H9 (cell line): ENCODE measurements at regions not wholly inside any gene's neighbourhood (a gene's known extent, or its start where the extent isn't known, plus 50 kb on each side); places are given as distances from the start of the nearest gene placed in this dataset.
A peak's percentile ranks its signal among the peaks of the same experiment; 100 is the strongest.
"Not testable (repeated sequence)": the region's sequence is repeated elsewhere in the genome, so short reads cannot be mapped to it uniquely, and the experiment has no call there.

Source experiments
- DNase-seq: peaks from one replicate; pipeline ENCODE4 v3.0.0-alpha.2; 2017
- H2AFZ ChIP-seq: one replicate; pipeline ENCODE4 v1.6.1; 2013; ENCODE audit warnings: mild to moderate bottlenecking, low read length, control low read depth, moderate library complexity
- H2AK5ac ChIP-seq: 2 replicates; pipeline ENCODE4 v1.6.1; 2013; ENCODE audit warnings: low read length, control low read depth, mixed read lengths; ENCODE audit not compliant: insufficient read length
- H2BK120ac ChIP-seq: one replicate; pipeline ENCODE4 v1.6.1; 2013; ENCODE audit warnings: low read depth, mild to moderate bottlenecking, low read length, control low read depth, inconsistent platforms; ENCODE audit not compliant: poor library complexity, severe bottlenecking
- H2BK12ac ChIP-seq: 2 replicates; pipeline ENCODE4 v1.6.1; 2013; ENCODE audit warnings: low read length, control low read depth, mixed read lengths, low read depth; ENCODE audit not compliant: insufficient read length
- H2BK15ac ChIP-seq: 2 replicates; pipeline ENCODE4 v1.6.1; 2013; ENCODE audit warnings: low read depth, low read length, control low read depth
- H2BK20ac ChIP-seq: one replicate; pipeline ENCODE4 v1.6.1; 2013; ENCODE audit warnings: low read depth, mild to moderate bottlenecking, low read length, control low read depth, inconsistent platforms; ENCODE audit not compliant: poor library complexity, severe bottlenecking
- H2BK5ac ChIP-seq: 2 replicates; pipeline ENCODE4 v1.6.1; 2013; ENCODE audit warnings: low read length, control low read depth, mixed read lengths; ENCODE audit not compliant: insufficient read length
- H3K14ac ChIP-seq: 2 replicates; pipeline ENCODE4 v1.6.1; 2013; ENCODE audit warnings: low read length, control low read depth; ENCODE audit not compliant: insufficient read depth
- H3K18ac ChIP-seq: 2 replicates; pipeline ENCODE4 v1.6.1; 2013; ENCODE audit warnings: low read depth, mild to moderate bottlenecking, mixed read lengths, low read length, control low read depth; ENCODE audit not compliant: insufficient read length
- H3K23ac ChIP-seq: 2 replicates; pipeline ENCODE4 v1.6.1; 2013; ENCODE audit warnings: low read length, control low read depth, mixed read lengths, low read depth; ENCODE audit not compliant: insufficient read length
- H3K23me2 ChIP-seq: 2 replicates; pipeline ENCODE4 v1.6.1; 2013; ENCODE audit warnings: low read depth, mild to moderate bottlenecking, mixed read lengths, low read length, control low read depth; ENCODE audit not compliant: insufficient read length, poor library complexity, severe bottlenecking
- H3K27ac ChIP-seq: 2 replicates; pipeline ENCODE4 v1.5.1; 2013; ENCODE audit warnings: low read length, control low read depth, mixed read lengths, low read depth; ENCODE audit not compliant: insufficient read length
- H3K27me3 ChIP-seq: 2 replicates; pipeline ENCODE4 v1.6.1; 2013; ENCODE audit warnings: low read length, control low read depth, inconsistent platforms; ENCODE audit not compliant: insufficient read depth
- H3K4ac ChIP-seq: 2 replicates; pipeline ENCODE4 v1.6.1; 2013; ENCODE audit warnings: low read depth, mild to moderate bottlenecking, control low read depth, inconsistent platforms, low read length, moderate library complexity
- H3K4me1 ChIP-seq: 2 replicates; pipeline ENCODE4 v1.6.1; 2013; ENCODE audit warnings: low read length, control low read depth, inconsistent platforms; ENCODE audit not compliant: insufficient read depth
- H3K4me2 ChIP-seq: 2 replicates; pipeline ENCODE4 v1.6.1; 2013; ENCODE audit warnings: low read length, control low read depth, mixed read lengths; ENCODE audit not compliant: insufficient read length, insufficient read depth
- H3K56ac ChIP-seq: 2 replicates; pipeline ENCODE4 v1.6.1; 2013; ENCODE audit warnings: low read depth, mild to moderate bottlenecking, mixed read lengths, low read length, control low read depth; ENCODE audit not compliant: insufficient read length
- H3K79me1 ChIP-seq: 2 replicates; pipeline ENCODE4 v1.6.1; 2013; ENCODE audit warnings: low read depth, mild to moderate bottlenecking, moderate library complexity, low read length, control low read depth, inconsistent platforms; ENCODE audit not compliant: insufficient read depth, poor library complexity, severe bottlenecking
- H3K79me2 ChIP-seq: 2 replicates; pipeline ENCODE4 v1.6.1; 2013; ENCODE audit warnings: low read length, control low read depth, inconsistent platforms; ENCODE audit not compliant: insufficient read depth
- H3K9ac ChIP-seq: 2 replicates; pipeline ENCODE4 v1.6.1; 2013; ENCODE audit warnings: low read length, control low read depth, mixed read lengths; ENCODE audit not compliant: insufficient read length; ENCODE audit errors: extremely low read depth
- H3K9me3 ChIP-seq: one replicate; pipeline ENCODE4 v1.6.1; 2013; ENCODE audit warnings: low read depth, low read length, inconsistent platforms; ENCODE audit not compliant: control insufficient read depth
- H3T11ph ChIP-seq: one replicate; pipeline ENCODE4 v1.6.1; 2013; ENCODE audit warnings: mild to moderate bottlenecking, low read length, control low read depth, inconsistent platforms
- H4K20me1 ChIP-seq: one replicate; pipeline ENCODE4 v1.6.1; 2013; ENCODE audit not compliant: control insufficient read depth, insufficient read length, insufficient read depth
- H4K5ac ChIP-seq: 2 replicates; pipeline ENCODE4 v1.6.1; 2013; ENCODE audit warnings: low read depth, mild to moderate bottlenecking, mixed read lengths, low read length, control low read depth; ENCODE audit not compliant: insufficient read length
- H4K8ac ChIP-seq: replicated peaks from 2 replicates; pipeline ENCODE4 v1.6.1; 2013; ENCODE audit warnings: low read length, control low read depth, mixed read lengths, low read depth; ENCODE audit not compliant: insufficient read length
- H4K91ac ChIP-seq: 2 replicates; pipeline ENCODE4 v1.6.1; 2013; ENCODE audit warnings: low read depth, mild to moderate bottlenecking, moderate library complexity, mixed read lengths, low read length, control low read depth; ENCODE audit not compliant: insufficient read length
- H3K27ac Mint-ChIP-seq, 3 experiments: 2 replicates in 2 of 3; 3 replicates in 1 of 3; pipeline ENCODE4 v1.8.0; 2020 to 2021; ENCODE audit warnings: mixed read lengths in 3 of 3, mild to moderate bottlenecking in 1 of 3, moderate library complexity in 1 of 3
- H3K27me3 Mint-ChIP-seq: 2 replicates; pipeline ENCODE4 v1.8.0; 2021; ENCODE audit warnings: low read depth, mild to moderate bottlenecking, moderate library complexity, mixed read lengths
- H3K36me3 Mint-ChIP-seq, 3 experiments: 2 replicates in 2 of 3; 3 replicates in 1 of 3; pipeline ENCODE4 v1.8.0; 2020 to 2021; ENCODE audit warnings: low read depth in 3 of 3, mixed read lengths in 3 of 3; ENCODE audit not compliant: insufficient read depth in 1 of 3
- H3K4me1 Mint-ChIP-seq, 2 experiments: 2 replicates each; pipeline ENCODE4 v1.8.0; 2020; ENCODE audit warnings: mixed read lengths in 2 of 2
- H3K4me3 Mint-ChIP-seq, 2 experiments: 2 replicates in 1 of 2; 3 replicates in 1 of 2; pipeline ENCODE4 v1.8.0; 2020 to 2021; ENCODE audit warnings: mild to moderate bottlenecking in 2 of 2, mixed read lengths in 2 of 2, moderate library complexity in 1 of 2
- H3K9me3 Mint-ChIP-seq, 2 experiments: 2 replicates in 1 of 2; 3 replicates in 1 of 2; pipeline ENCODE4 v1.8.0; 2020; ENCODE audit warnings: mild to moderate bottlenecking in 2 of 2, mixed read lengths in 2 of 2, moderate library complexity in 1 of 2
- WGBS: extraction: QIAGEN DNeasy Blood & Tissue Kit; methylation state at CpG from one replicate; pipeline ENCODE4 v1.1.7; 2013; ENCODE audit warnings: missing lambda C conversion rate, low lambda C conversion rate, mixed read lengths; ENCODE audit not compliant: insufficient read length; ENCODE audit errors: extremely low coverage; 5-methylcytosine and 5-hydroxymethylcytosine counted together
- TF ChIP-seq, protein P1 (sequence below): fragments of 200-600 bp; sonication (generic); conservative IDR thresholded peaks from 3 replicates; pipeline ENCODE4 v1.8.0; 2021; ENCODE audit warnings: antibody characterized with exemption, mild to moderate bottlenecking

DNA sequence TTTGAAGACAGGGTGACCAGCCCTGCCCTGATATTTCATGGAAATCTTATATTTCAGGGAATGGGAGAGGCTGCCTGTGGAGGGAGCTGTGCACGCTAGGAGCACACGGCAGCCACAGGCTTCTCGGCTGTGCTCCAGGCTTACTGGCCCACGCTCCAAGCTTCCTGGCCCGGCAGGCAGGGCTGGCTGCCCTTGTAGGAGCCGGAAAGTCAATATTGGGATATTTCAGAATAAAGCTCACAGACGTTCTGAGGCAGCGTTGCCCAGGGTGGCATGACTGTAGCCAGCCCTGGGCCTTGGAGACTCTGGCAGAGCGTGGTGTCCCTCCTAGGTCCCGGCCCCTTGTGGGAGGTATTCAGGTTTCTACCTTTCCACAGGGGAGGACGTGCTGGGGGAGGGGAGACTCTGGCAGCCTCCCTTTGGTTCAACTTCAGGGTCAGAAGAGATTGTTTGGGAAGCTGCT is 95.6 kb downstream of the NPIPB11 start:
- Histone ChIP-seq H3T11ph (no peak overlapping the region), H2BK20ac (no peak overlapping the region), H4K20me1 (no peaks in the 10 kb centered on the region), H3K4me1 (no peaks in the 10 kb centered on the region), H2BK12ac (no peak overlapping the region), H3K4ac (no peak overlapping the region), H3K27me3 (no peaks in the 10 kb centered on the region), H3K9ac (no peak overlapping the region), H3K56ac (no peak overlapping the region), H3K79me2 (no peaks in the 10 kb centered on the region), H3K4me2 (no peak overlapping the region), H3K27ac (no peak overlapping the region), H3K79me1 (no peaks in the 10 kb centered on the region), H3K9me3 (no peaks in the 10 kb centered on the region), H4K91ac (no peak overlapping the region), H2AK5ac (no peak overlapping the region), H3K18ac (no peak overlapping the region), H2BK120ac (no peak overlapping the region), H4K8ac (no peak overlapping the region), H3K23me2 (no peaks in the 10 kb centered on the region), H3K14ac (no peak overlapping the region), H2BK15ac (no peak overlapping the region), H2AFZ (no peak overlapping the region), H3K23ac (no peak overlapping the region), H4K5ac (no peak overlapping the region), H2BK5ac (no peak overlapping the region)
- no CpG with 5 or more reads among the region's 11 CpGs for whole genome bisulfite sequencing
- TF ChIP-seq, protein P1, sequence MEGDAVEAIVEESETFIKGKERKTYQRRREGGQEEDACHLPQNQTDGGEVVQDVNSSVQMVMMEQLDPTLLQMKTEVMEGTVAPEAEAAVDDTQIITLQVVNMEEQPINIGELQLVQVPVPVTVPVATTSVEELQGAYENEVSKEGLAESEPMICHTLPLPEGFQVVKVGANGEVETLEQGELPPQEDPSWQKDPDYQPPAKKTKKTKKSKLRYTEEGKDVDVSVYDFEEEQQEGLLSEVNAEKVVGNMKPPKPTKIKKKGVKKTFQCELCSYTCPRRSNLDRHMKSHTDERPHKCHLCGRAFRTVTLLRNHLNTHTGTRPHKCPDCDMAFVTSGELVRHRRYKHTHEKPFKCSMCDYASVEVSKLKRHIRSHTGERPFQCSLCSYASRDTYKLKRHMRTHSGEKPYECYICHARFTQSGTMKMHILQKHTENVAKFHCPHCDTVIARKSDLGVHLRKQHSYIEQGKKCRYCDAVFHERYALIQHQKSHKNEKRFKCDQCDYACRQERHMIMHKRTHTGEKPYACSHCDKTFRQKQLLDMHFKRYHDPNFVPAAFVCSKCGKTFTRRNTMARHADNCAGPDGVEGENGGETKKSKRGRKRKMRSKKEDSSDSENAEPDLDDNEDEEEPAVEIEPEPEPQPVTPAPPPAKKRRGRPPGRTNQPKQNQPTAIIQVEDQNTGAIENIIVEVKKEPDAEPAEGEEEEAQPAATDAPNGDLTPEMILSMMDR = 0 out of 3 replicates have a peak, but pooled peaks have one; percentile 18
- Mint-ChIP-seq H3K4me3 (no peak overlapping the region), H3K4me1 (peaks cover 6 to 10% of the 10 kb centered on the region in 2 experiments), H3K9me3 (no peaks in the 10 kb centered on the region), H3K36me3 (no peaks in the 10 kb centered on the region; a peak in 1 of 7 replicates), H3K27me3 (peaks cover 2% of the 10 kb centered on the region; the same call in 1 of the 2 replicates), H3K27ac (no peak overlapping the region)
- DNase-seq = no peak

GRCh38 chr16:29310243-29310642 is 96.3 kb downstream of the NPIPB11 start:
- not testable (repeated sequence) for H3K14ac ChIP-seq, H3T11ph ChIP-seq, H3K9ac ChIP-seq, H3K79me1 ChIP-seq, H3K36me3 Mint-ChIP-seq, H3K23me2 ChIP-seq, H3K4me3 Mint-ChIP-seq, H3K4ac ChIP-seq, H4K8ac ChIP-seq, H3K4me1 Mint-ChIP-seq, H2BK5ac ChIP-seq, H3K18ac ChIP-seq, H3K23ac ChIP-seq, H2AK5ac ChIP-seq, H2BK12ac ChIP-seq, H2BK15ac ChIP-seq, H2BK20ac ChIP-seq, H3K4me1 ChIP-seq, H2AFZ ChIP-seq, H3K27me3 Mint-ChIP-seq, H4K20me1 ChIP-seq, H3K79me2 ChIP-seq, H3K27me3 ChIP-seq, H3K4me2 ChIP-seq, H4K91ac ChIP-seq, H2BK120ac ChIP-seq, H4K5ac ChIP-seq, H3K27ac ChIP-seq, H3K56ac ChIP-seq, DNase-seq, H3K9me3 Mint-ChIP-seq, H3K9me3 ChIP-seq
- 0 out of 7 replicates have a peak overlapping the region, but pooled peaks of 1 of the 3 experiments have one; percentile 48 for H3K27ac Mint-ChIP-seq
- no CpG with 5 or more reads among the region's 9 CpGs for WGBS
